Ramos (cell line): ENCODE measurements at regions not wholly inside any gene's neighbourhood (a gene's known extent, or its start where the extent isn't known, plus 50 kb on each side); places are given as distances from the start of the nearest gene placed in this dataset.

Source experiments
- in situ Hi-C: fragments of 300-500 bp; cut with MboI; formaldehyde crosslinking; loops from one replicate; pipeline ENCODE4 v1.14.3; 2022; ENCODE audit warnings: low sequenced_read_pairs; ENCODE audit not compliant: unreplicated experiment

DNA sequence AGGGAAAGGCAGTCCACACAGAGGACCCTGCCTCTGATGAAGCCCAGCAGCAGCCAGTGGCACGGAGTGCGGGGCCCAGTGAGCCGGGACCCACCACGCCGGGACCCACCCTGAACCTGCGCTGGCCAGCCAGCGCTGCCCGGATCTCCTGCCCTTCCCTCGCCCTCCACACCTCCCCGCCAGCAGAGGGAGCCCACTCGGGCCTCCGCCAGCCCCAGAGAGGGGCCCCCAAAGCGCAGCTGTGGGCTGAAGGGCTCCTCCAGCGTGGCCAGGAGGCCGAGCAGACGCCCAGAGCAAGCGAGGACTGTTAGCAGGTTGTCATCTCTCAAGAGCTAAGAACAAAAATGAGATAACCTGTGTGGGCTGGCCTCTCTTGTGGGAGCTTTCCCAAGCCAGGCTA lies 81.3 kb upstream of the ATP10A start:
- in situ Hi-C loops, result no loop called here

DNA sequence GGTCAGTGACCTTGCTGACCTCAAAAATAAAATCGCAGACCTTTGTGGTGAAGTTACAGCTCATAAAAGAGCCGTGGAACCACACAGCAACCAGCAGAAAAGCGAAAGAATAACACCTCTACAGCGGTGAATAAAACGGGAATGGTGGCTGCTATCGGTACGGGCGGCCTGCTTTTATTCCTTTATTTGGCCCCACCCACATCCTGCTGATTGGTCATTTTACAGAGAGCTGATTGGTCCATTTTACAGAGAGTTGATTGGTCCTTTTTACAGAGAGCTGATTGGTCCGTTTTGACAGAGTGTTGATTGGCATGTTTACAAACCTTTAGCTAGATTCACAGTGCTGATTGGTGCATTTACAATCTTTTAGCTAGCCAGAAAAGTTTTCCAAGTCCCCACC lies 80.7 kb upstream of the ATP10A start:
- in situ Hi-C loops, result no loop called here

GRCh38 chr15:25939122-25939521 lies 76.0 kb upstream of the ATP10A start:
- in situ Hi-C loops, result no loop called here

GRCh38 chr15:25937796-25938195 lies 74.7 kb upstream of the ATP10A start:
- in situ Hi-C loops, result no loop called here

DNA sequence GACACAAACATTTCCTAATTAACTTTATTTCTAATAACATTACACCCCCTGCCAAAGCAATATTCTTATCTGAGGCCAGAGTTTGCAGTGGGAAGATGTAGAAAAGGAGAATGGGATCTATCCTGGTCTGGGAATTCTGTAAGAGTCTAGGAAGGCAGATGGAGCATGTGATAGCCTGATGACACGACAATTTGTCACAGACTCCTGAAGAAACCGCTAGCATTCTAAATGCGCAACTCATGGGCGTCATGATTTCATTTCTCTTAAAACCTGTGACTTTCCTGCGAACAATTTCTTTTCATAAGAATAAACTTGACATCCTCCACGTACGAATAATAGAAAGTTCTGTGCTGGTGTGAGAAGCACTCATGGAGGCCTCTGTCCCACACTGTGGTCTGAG lies 72.9 kb upstream of the ATP10A start:
- in situ Hi-C loops, result no loop called here

GRCh38 chr15:25933456-25934158 lies 70.5 kb upstream of the ATP10A start:
- in situ Hi-C loops, result no loop called here

DNA sequence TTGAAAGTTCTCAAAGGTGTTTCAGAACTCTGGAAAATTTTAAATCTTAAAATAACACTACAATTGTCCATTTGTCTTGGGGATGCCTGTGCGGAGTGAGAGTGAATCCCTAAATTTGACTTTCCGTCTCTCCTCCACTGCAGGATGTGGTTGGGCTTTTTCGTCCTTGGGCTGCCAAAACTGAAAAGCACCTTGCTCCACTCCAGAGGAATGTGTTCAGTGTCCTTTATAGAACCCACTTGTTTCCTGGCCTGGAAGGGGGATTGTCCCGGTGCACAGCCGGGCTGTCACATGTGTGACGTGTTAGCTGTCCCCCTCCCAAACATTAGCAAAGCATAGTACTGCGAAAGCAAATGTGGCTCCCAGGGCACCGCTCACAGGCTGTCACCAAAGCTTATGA lies 69.6 kb upstream of the ATP10A start:
- in situ Hi-C loops, result no loop called here

- in situ Hi-C loops, result no loop called here
Observed at GRCh38 chr15:25931851-25932250, 68.7 kb upstream of the ATP10A start.

GRCh38 chr15:25930931-25931330 lies 67.8 kb upstream of the ATP10A start:
- in situ Hi-C loops, result no loop called here
